HEK293T (cell line): ENCODE measurements at regions not wholly inside any gene's neighbourhood (a gene's known extent, or its start where the extent isn't known, plus 50 kb on each side); places are given as distances from the start of the nearest gene placed in this dataset.

Source experiments
- ARNT ChIP-seq: fragments of 450-650 bp; IDR thresholded peaks from 2 replicates; pipeline ENCODE4 v1.6.1; 2017; ENCODE audit warnings: mild to moderate bottlenecking
- BHLHE40 ChIP-seq: fragments of 450-650 bp; IDR thresholded peaks from 2 replicates; pipeline ENCODE4 v1.6.1; 2016; ENCODE audit warnings: mild to moderate bottlenecking, moderate library complexity, borderline replicate concordance
- ELF4 ChIP-seq: fragments of 450-650 bp; IDR thresholded peaks from 2 replicates; pipeline ENCODE4 v1.6.1; 2017; ENCODE audit warnings: antibody characterized with exemption
- FOXA1 ChIP-seq: fragments of 450-650 bp; IDR thresholded peaks from 2 replicates; pipeline ENCODE4 v1.6.1; 2016; ENCODE audit warnings: mild to moderate bottlenecking
- FOXK2 ChIP-seq: fragments of 450-650 bp; IDR thresholded peaks from 2 replicates; pipeline ENCODE4 v1.6.1; 2016; ENCODE audit warnings: mild to moderate bottlenecking
- FOXM1 ChIP-seq: fragments of 450-650 bp; IDR thresholded peaks from 2 replicates; pipeline ENCODE4 v1.6.1; 2017; ENCODE audit warnings: mild to moderate bottlenecking, borderline replicate concordance
- HDGF ChIP-seq: fragments of 450-650 bp; IDR thresholded peaks from 2 replicates; pipeline ENCODE4 v1.6.1; 2017; ENCODE audit warnings: antibody characterized with exemption, borderline replicate concordance
- L3MBTL2 ChIP-seq: fragments of 450-650 bp; conservative IDR thresholded peaks from 2 replicates; pipeline ENCODE4 v1.6.1; 2016; ENCODE audit warnings: mild to moderate bottlenecking
- NFRKB ChIP-seq: fragments of 450-650 bp; IDR thresholded peaks from 2 replicates; pipeline ENCODE4 v1.6.1; 2016; ENCODE audit warnings: mild to moderate bottlenecking, moderate library complexity
- SP1 ChIP-seq: fragments of 450-650 bp; IDR thresholded peaks from 2 replicates; pipeline ENCODE4 v1.6.1; 2017
- SUZ12 ChIP-seq: fragments of 450-650 bp; IDR thresholded peaks from 2 replicates; pipeline ENCODE4 v1.6.1; 2016; ENCODE audit warnings: mild to moderate bottlenecking
- TARDBP ChIP-seq: fragments of 450-650 bp; IDR thresholded peaks from 2 replicates; pipeline ENCODE4 v1.6.1; 2016
- ZNF384 ChIP-seq: fragments of 450-650 bp; IDR thresholded peaks from 2 replicates; pipeline ENCODE4 v1.6.1; 2016
- TF ChIP-seq, protein P1 (sequence below): fragments of 450-650 bp; IDR thresholded peaks from 2 replicates; pipeline ENCODE4 v1.6.1; 2016

DNA sequence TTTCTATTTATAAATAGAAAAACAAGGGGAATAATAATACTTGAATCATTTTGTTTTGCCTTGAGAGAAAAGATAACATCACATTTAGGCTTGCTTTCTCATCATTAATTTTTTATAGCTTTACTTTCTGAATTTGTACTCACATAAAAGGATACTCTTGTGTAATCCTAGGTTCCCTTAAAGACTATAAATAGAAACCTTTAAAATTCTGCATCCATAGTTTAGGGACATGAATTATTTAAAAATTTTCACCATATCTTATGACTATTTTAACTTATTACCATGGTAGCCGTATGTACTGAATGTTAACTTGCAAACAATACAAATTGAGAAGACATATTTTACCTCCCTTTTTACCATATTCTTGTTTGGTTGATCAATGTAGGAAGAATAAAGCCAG lies 143.5 kb upstream of the CWC22 start:
- TF ChIP-seq TARDBP (no peak), SP1 (no peak), ELF4 (no peak), ZNF384 (no peak), NFRKB (no peak), L3MBTL2 (no peak), ARNT (no peak), FOXA1 (no peak), SUZ12 (no peak), FOXM1 (no peak), FOXK2 (no peak), HDGF (no peak), BHLHE40 (no peak)
- TF ChIP-seq, protein P1, sequence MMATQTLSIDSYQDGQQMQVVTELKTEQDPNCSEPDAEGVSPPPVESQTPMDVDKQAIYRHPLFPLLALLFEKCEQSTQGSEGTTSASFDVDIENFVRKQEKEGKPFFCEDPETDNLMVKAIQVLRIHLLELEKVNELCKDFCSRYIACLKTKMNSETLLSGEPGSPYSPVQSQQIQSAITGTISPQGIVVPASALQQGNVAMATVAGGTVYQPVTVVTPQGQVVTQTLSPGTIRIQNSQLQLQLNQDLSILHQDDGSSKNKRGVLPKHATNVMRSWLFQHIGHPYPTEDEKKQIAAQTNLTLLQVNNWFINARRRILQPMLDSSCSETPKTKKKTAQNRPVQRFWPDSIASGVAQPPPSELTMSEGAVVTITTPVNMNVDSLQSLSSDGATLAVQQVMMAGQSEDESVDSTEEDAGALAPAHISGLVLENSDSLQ = no peak
